Type B pancreatic cell (in vitro differentiated cells): ENCODE measurements at regions not wholly inside any gene's neighbourhood (a gene's known extent, or its start where the extent isn't known, plus 50 kb on each side); places are given as distances from the start of the nearest gene placed in this dataset.

Experiments
- DNase-seq: peaks from one replicate; pipeline ENCODE4 v3.0.0; 2021; ENCODE audit warnings: mixed read lengths; ENCODE audit not compliant: unreplicated experiment; ENCODE audit errors: extremely low spot score
- H3K27ac Mint-ChIP-seq: 2 replicates; pipeline ENCODE4 v1.8.0; 2021; ENCODE audit warnings: mild to moderate bottlenecking, mixed read lengths
- H3K27me3 Mint-ChIP-seq: 2 replicates; pipeline ENCODE4 v1.8.0; 2021; ENCODE audit warnings: mixed read lengths
- H3K36me3 Mint-ChIP-seq: 2 replicates; pipeline ENCODE4 v1.8.0; 2021; ENCODE audit warnings: mixed read lengths
- H3K4me1 Mint-ChIP-seq: one replicate; pipeline ENCODE4 v1.8.0; 2021; ENCODE audit warnings: mixed read lengths; ENCODE audit not compliant: unreplicated experiment
- H3K4me3 Mint-ChIP-seq: 2 replicates; pipeline ENCODE4 v1.8.0; 2021; ENCODE audit warnings: mild to moderate bottlenecking, mixed read lengths
- H3K9me3 Mint-ChIP-seq: 2 replicates; pipeline ENCODE4 v1.8.0; 2021; ENCODE audit warnings: mixed read lengths
- TF ChIP-seq, protein P1 (sequence below): fragments of 200-600 bp; sonication (generic); conservative IDR thresholded peaks from 2 replicates; pipeline ENCODE4 v1.5.0; 2021; ENCODE audit warnings: antibody characterized with exemption, mild to moderate bottlenecking

DNA sequence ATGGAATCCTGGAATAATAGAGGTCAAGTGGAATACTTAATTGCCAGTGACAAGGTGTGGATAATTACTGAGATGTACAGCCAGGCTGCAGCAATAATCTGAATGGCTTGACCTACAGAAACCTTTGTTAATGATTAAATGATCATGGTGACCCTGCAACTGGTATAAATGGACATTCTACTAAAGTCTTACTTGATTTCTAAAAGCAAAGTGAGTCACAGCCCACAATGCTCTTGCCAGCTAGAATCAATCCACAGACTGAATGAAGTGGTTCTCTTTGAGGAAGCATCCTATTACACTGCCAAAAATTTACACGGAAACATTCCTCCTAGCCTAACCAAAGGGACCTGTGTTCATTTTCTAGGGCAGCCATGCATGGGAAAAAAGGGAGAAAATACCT, 518.5 kb downstream of the SOX5 start:
- TF ChIP-seq, protein P1, sequence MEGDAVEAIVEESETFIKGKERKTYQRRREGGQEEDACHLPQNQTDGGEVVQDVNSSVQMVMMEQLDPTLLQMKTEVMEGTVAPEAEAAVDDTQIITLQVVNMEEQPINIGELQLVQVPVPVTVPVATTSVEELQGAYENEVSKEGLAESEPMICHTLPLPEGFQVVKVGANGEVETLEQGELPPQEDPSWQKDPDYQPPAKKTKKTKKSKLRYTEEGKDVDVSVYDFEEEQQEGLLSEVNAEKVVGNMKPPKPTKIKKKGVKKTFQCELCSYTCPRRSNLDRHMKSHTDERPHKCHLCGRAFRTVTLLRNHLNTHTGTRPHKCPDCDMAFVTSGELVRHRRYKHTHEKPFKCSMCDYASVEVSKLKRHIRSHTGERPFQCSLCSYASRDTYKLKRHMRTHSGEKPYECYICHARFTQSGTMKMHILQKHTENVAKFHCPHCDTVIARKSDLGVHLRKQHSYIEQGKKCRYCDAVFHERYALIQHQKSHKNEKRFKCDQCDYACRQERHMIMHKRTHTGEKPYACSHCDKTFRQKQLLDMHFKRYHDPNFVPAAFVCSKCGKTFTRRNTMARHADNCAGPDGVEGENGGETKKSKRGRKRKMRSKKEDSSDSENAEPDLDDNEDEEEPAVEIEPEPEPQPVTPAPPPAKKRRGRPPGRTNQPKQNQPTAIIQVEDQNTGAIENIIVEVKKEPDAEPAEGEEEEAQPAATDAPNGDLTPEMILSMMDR: no peak
- Mint-ChIP-seq H3K4me1 (no peaks in the 10 kb centered on the region), H3K9me3 (peaks cover 8% of the 10 kb centered on the region), H3K27me3 (no peaks in the 10 kb centered on the region), H3K27ac (no peak overlapping the region), H3K36me3 (no peaks in the 10 kb centered on the region), H3K4me3 (no peak overlapping the region)
- DNase-seq: no peak

DNA sequence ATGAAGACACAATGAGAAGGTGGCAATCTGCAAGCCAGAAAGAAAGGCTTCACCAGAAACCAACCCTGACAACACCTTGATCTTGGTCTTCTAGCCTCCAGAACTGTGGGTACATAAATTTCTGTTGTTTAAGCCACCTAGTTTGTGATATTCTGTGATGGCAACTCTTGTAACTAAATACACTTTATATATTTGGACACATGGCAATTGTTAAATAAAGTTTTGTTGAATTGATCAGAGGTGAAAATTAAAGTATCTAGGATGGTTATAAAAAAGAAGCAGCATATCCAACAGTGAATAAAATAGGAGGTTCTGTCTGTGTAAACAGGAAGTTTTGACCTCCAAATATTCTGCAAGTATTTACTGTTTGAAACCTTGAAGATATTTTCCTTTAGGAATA, 516.3 kb downstream of the SOX5 start:
- H3K27ac Mint-ChIP-seq: no peak overlapping the region
- peaks cover 13% of the 10 kb centered on the region for H3K9me3 Mint-ChIP-seq
- DNase-seq: no peak
- H3K27me3 Mint-ChIP-seq: no peaks in the 10 kb centered on the region
- peaks cover under 1% of the 10 kb centered on the region for H3K36me3 Mint-ChIP-seq
- TF ChIP-seq, protein P1: no peak
- no peak overlapping the region for H3K4me3 Mint-ChIP-seq
- no peaks in the 10 kb centered on the region for H3K4me1 Mint-ChIP-seq

DNA sequence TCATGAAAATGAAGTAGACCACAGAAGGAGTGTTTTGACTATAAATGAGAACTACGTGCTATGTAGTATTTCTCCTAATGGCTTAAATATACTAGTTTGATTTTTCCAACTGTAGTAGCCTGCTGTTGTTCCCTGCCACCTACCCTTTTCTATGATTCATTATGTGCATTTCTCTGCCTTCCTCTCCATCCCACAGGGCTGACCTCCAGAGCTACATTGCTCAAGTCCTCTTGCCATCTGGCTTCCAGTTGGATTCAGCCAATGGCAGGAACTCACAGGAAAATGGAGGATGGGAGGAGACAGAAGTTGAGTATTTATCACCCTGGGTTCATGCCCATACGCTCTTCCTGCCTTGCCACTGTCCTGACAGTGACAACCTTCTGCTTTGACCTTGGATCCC, 515.3 kb downstream of the SOX5 start:
- Mint-ChIP-seq H3K36me3 (peaks cover 10% of the 10 kb centered on the region), H3K4me1 (no peaks in the 10 kb centered on the region), H3K4me3 (no peak overlapping the region), H3K27ac (no peak overlapping the region), H3K9me3 (peaks cover 13% of the 10 kb centered on the region), H3K27me3 (no peaks in the 10 kb centered on the region)
- TF ChIP-seq, protein P1: no peak
- no peak for DNase-seq

DNA sequence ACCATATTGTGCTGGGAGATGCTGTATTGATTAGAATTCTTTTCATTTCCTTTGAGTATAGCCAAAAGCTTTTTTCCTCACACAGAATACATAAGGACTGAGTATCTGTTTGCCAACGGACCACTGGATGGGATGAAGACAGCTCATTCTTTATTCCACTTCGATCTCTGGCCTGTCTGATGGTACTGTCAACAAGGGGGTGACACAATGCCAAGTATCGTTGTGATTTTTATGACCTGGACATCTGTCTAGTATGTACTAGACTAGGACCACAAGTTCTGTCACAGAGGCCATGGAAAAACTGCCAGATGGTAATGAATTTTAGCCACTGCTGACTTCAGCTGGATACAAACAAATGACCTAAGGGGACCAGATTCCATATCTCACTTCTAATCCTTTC, 502.7 kb downstream of the SOX5 start:
- TF ChIP-seq, protein P1: no peak
- DNase-seq: no peak
- H3K9me3 Mint-ChIP-seq: no peaks in the 10 kb centered on the region

DNA sequence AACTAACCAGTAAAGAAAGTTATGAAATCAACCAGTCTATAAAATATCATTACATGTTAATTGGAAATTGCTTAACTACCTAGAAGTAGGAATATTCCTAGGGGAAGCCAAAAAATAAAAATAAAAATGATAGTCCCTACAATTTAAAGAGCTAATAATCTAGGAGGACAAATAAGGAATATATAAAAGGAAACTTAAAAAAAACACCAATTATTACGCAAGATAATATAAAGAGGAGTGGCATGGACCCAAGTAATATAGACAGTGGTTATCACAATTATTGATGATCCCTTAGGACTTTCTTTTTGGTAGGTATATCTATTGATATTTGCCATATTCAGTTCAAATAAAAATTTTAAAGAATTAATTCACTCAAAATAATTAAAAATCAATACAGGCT, 498.7 kb downstream of the SOX5 start:
- H3K9me3 Mint-ChIP-seq: peaks cover 4% of the 10 kb centered on the region
- H3K4me1 Mint-ChIP-seq: no peaks in the 10 kb centered on the region
- peaks cover 6% of the 10 kb centered on the region for H3K36me3 Mint-ChIP-seq
- no peak overlapping the region for H3K4me3 Mint-ChIP-seq
- TF ChIP-seq, protein P1: no peak
- H3K27ac Mint-ChIP-seq: no peak overlapping the region
- H3K27me3 Mint-ChIP-seq: no peaks in the 10 kb centered on the region
- no peak for DNase-seq

More for the DNA sequence above, 502.7 kb downstream of the SOX5 start:
- Mint-ChIP-seq H3K4me1 (no peaks in the 10 kb centered on the region), H3K27me3 (no peaks in the 10 kb centered on the region), H3K4me3 (no peak overlapping the region), H3K36me3 (no peaks in the 10 kb centered on the region), H3K27ac (no peak overlapping the region)

DNA sequence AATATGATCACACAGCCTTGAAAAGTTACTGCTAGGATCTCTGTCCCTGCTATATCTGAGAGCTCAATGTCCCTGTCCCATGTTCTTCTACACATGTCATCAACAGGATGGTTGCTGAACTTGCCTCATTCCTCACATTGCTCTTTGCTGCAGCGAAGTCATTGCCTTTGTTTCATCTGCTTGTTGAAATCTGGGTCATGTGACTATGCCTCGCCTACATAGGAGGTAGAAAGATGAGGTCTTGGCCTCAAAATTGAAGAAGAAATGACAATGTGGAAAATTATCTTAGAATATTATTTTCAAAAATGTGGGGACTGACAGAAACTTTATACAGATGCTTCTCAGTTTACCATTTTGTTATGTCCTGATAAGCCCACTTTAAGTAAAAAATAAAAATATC, 494.2 kb downstream of the SOX5 start:
- H3K4me3 Mint-ChIP-seq: no peak overlapping the region

More for the DNA sequence above, 494.2 kb downstream of the SOX5 start:
- DNase-seq: no peak
- H3K36me3 Mint-ChIP-seq: peaks cover 8% of the 10 kb centered on the region
- peaks cover 4% of the 10 kb centered on the region for H3K9me3 Mint-ChIP-seq
- no peaks in the 10 kb centered on the region for H3K4me1 Mint-ChIP-seq
- H3K27ac Mint-ChIP-seq: no peak overlapping the region
- no peaks in the 10 kb centered on the region for H3K27me3 Mint-ChIP-seq
- TF ChIP-seq, protein P1: no peak
